Ishikawa (cell line): ENCODE measurements at regions not wholly inside any gene's neighbourhood (a gene's known extent, or its start where the extent isn't known, plus 50 kb on each side); places are given as distances from the start of the nearest gene placed in this dataset.

Experiments
- CREB1 ChIP-seq: IDR thresholded peaks from 2 replicates; pipeline ENCODE4 v1.6.1; 2012; ENCODE audit warnings: low read depth
- EP300 ChIP-seq: IDR thresholded peaks from 2 replicates; pipeline ENCODE4 v1.6.1; 2012; ENCODE audit warnings: borderline replicate concordance
- TAF1 ChIP-seq: IDR thresholded peaks from 2 replicates; pipeline ENCODE4 v1.6.1; 2012; ENCODE audit warnings: low read depth, mild to moderate bottlenecking
- YY1 ChIP-seq: IDR thresholded peaks from 2 replicates; pipeline ENCODE4 v1.6.1; 2012; ENCODE audit warnings: low read depth

DNA sequence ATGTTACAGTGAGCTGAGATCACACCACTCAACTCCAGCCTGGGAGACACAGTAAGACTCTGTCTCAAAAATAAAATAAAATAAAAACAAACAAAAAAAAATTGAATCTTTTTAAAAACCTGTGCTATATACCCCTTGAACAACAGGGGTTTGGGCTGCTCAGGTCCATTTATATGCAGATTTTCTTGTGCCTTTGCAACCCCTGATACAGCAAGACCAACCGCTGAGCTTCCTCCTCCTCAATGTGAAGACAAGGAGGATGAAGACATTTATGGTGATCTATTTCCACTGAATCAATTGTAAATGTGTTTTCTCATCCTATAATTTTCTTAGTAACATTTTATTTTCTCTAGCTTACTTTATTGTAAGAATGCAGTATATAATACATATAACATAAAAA is 831.0 kb upstream of the ARPP21 start:
- TF ChIP-seq TAF1 = no peak
- TF ChIP-seq EP300 = no peak
- TF ChIP-seq CREB1 = no peak
- TF ChIP-seq YY1 = no peak
